ENCODE measurements at regions not wholly inside any gene's neighbourhood (a gene's known extent, or its start where the extent isn't known, plus 50 kb on each side); places are given as distances from the start of the nearest gene placed in this dataset.

GRCh38 chr5:164713682-164714081 is 1208.3 kb downstream of the MAT2B start:
- Mint-ChIP-seq H3K27me3 (ENCODE audit: low read depth in 2 of 2) (no peaks in the 10 kb centered on the region), H3K4me1 (no peaks in the 10 kb centered on the region), H3K9me3 (peaks cover 6 to 8% of the 10 kb centered on the region in 2 donors), H3K27ac (no peak overlapping the region), H3K4me3 (no peak overlapping the region), H3K36me3 (no peaks in the 10 kb centered on the region)
- no peaks in the 10 kb centered on the region for H3K9me3 ChIP-seq (ENCODE audit: control insufficient read depth, insufficient read depth, low read length)
- DNase-seq: no peak
- intact Hi-C loops (cut with micrococcal nuclease): no loop called here
- no peak overlapping the region for H3K4me3 ChIP-seq (ENCODE audit: low read length)
- no peak for TF ChIP-seq CTCF (IDR thresholded peaks at IDR 0.05)
- H3K4me1 ChIP-seq (ENCODE audit: control insufficient read depth, insufficient read depth, low read length): no peaks in the 10 kb centered on the region
- H3K27ac ChIP-seq (ENCODE audit: low read length): no peak overlapping the region
- WGBS (ENCODE audit: insufficient coverage): no CpG with 5 or more reads among the region's 2 CpGs
- no peak for ATAC-seq
- no peaks in the 10 kb centered on the region for H3K27me3 ChIP-seq (ENCODE audit: control insufficient read depth, insufficient read depth, low read length)
- H3K36me3 ChIP-seq (ENCODE audit: control insufficient read depth, insufficient read depth, low read length): no peaks in the 10 kb centered on the region

GRCh38 chr5:164721116-164721515 is 1215.7 kb downstream of the MAT2B start:
- H3K4me3 ChIP-seq (ENCODE audit: low read length): no peak overlapping the region
- TF ChIP-seq CTCF (IDR thresholded peaks at IDR 0.05): no peak
- H3K27me3 ChIP-seq (ENCODE audit: control insufficient read depth, insufficient read depth, low read length): no peaks in the 10 kb centered on the region
- ATAC-seq: no peak
- H3K4me1 ChIP-seq (ENCODE audit: control insufficient read depth, insufficient read depth, low read length): no peaks in the 10 kb centered on the region
- Mint-ChIP-seq H3K27ac (no peak overlapping the region), H3K4me1 (no peaks in the 10 kb centered on the region), H3K4me3 (no peak overlapping the region), H3K9me3 (peaks cover 2 to 5% of the 10 kb centered on the region in 2 donors), H3K36me3 (no peaks in the 10 kb centered on the region), H3K27me3 (ENCODE audit: low read depth in 2 of 2) (no peaks in the 10 kb centered on the region)
- no peaks in the 10 kb centered on the region for H3K9me3 ChIP-seq (ENCODE audit: control insufficient read depth, insufficient read depth, low read length)
- DNase-seq: no peak
- no peaks in the 10 kb centered on the region for H3K36me3 ChIP-seq (ENCODE audit: control insufficient read depth, insufficient read depth, low read length)
- H3K27ac ChIP-seq (ENCODE audit: low read length): no peak overlapping the region
- intact Hi-C loops (cut with micrococcal nuclease): no loop called here

GRCh38 chr5:164721656-164722055 is 1216.2 kb downstream of the MAT2B start:
- ATAC-seq (no peak), DNase-seq (no peak)
- Mint-ChIP-seq H3K27me3 (ENCODE audit: low read depth in 2 of 2) (no peaks in the 10 kb centered on the region), H3K4me1 (no peaks in the 10 kb centered on the region), H3K9me3 (peaks cover 2 to 5% of the 10 kb centered on the region in 2 donors), H3K4me3 (no peak overlapping the region), H3K36me3 (no peaks in the 10 kb centered on the region), H3K27ac (no peak overlapping the region)
- Histone ChIP-seq H3K4me1 (ENCODE audit: control insufficient read depth, insufficient read depth, low read length) (no peaks in the 10 kb centered on the region), H3K36me3 (ENCODE audit: control insufficient read depth, insufficient read depth, low read length) (no peaks in the 10 kb centered on the region), H3K27ac (ENCODE audit: low read length) (no peak overlapping the region), H3K27me3 (ENCODE audit: control insufficient read depth, insufficient read depth, low read length) (no peaks in the 10 kb centered on the region), H3K4me3 (ENCODE audit: low read length) (no peak overlapping the region), H3K9me3 (ENCODE audit: control insufficient read depth, insufficient read depth, low read length) (no peaks in the 10 kb centered on the region)
- no peak for TF ChIP-seq CTCF (IDR thresholded peaks at IDR 0.05)
- intact Hi-C loops (cut with micrococcal nuclease): no loop called here
- no CpG with 5 or more reads among the region's 1 CpG for WGBS (ENCODE audit: insufficient coverage)

GRCh38 chr5:164722702-164723101 is 1217.3 kb downstream of the MAT2B start:
- Mint-ChIP-seq H3K4me1 (no peaks in the 10 kb centered on the region), H3K27me3 (ENCODE audit: low read depth in 2 of 2) (no peaks in the 10 kb centered on the region), H3K27ac (no peak overlapping the region), H3K36me3 (no peaks in the 10 kb centered on the region), H3K4me3 (no peak overlapping the region), H3K9me3 (peaks cover 2 to 5% of the 10 kb centered on the region in 2 donors)
- Histone ChIP-seq H3K36me3 (ENCODE audit: control insufficient read depth, insufficient read depth, low read length) (no peaks in the 10 kb centered on the region), H3K4me1 (ENCODE audit: control insufficient read depth, insufficient read depth, low read length) (no peaks in the 10 kb centered on the region), H3K9me3 (ENCODE audit: control insufficient read depth, insufficient read depth, low read length) (no peaks in the 10 kb centered on the region), H3K27ac (ENCODE audit: low read length) (no peak overlapping the region), H3K4me3 (ENCODE audit: low read length) (no peak overlapping the region), H3K27me3 (ENCODE audit: control insufficient read depth, insufficient read depth, low read length) (no peaks in the 10 kb centered on the region)
- ATAC-seq (no peak), DNase-seq (no peak)
- intact Hi-C loops (cut with micrococcal nuclease): no loop called here
- WGBS (ENCODE audit: insufficient coverage): no CpG with 5 or more reads among the region's 1 CpG
- TF ChIP-seq CTCF (IDR thresholded peaks at IDR 0.05): no peak

Measured in natural killer cell (primary cell).